C1 segment of cervical spinal cord (tissue), 14 donors: ENCODE measurements at regions not wholly inside any gene's neighbourhood (a gene's known extent, or its start where the extent isn't known, plus 50 kb on each side); places are given as distances from the start of the nearest gene placed in this dataset.

Experiments used
- DNase-seq, 14 donors: peaks; one replicate each; lab custom pipeline; 2025; lab: John Stamatoyannopoulos, UW

GRCh38 chr18:45266023-45266422 lies 349.3 kb upstream of the SLC14A2 start:
- no peak for DNase-seq

- DNase-seq: no peak
Observed at GRCh38 chr18:45267622-45268021, 347.7 kb upstream of the SLC14A2 start.

GRCh38 chr18:45268583-45268982 lies 346.7 kb upstream of the SLC14A2 start:
- DNase-seq: no peak

GRCh38 chr18:45270289-45270771 lies 344.9 kb upstream of the SLC14A2 start:
- DNase-seq: no peak

GRCh38 chr18:45274026-45274425 lies 341.2 kb upstream of the SLC14A2 start:
- DNase-seq: no peak

GRCh38 chr18:45275367-45276113 lies 339.7 kb upstream of the SLC14A2 start:
- DNase-seq: no peak

- DNase-seq: no peak
Observed at GRCh38 chr18:45276878-45277277, 338.4 kb upstream of the SLC14A2 start.

GRCh38 chr18:45277908-45278307 lies 337.4 kb upstream of the SLC14A2 start:
- DNase-seq: no peak

GRCh38 chr18:45280481-45281276 lies 334.6 kb upstream of the SLC14A2 start:
- no peak for DNase-seq

- no peak for DNase-seq
Observed at GRCh38 chr18:45282101-45282812, 333.0 kb upstream of the SLC14A2 start.

- no peak for DNase-seq
Observed at GRCh38 chr18:45284174-45284573, 331.1 kb upstream of the SLC14A2 start.

- DNase-seq: no peak
Observed at GRCh38 chr18:45284851-45285250, 330.4 kb upstream of the SLC14A2 start.

- DNase-seq: no peak
Observed at GRCh38 chr18:45285251-45285650, 330.0 kb upstream of the SLC14A2 start.

GRCh38 chr18:45286431-45286830 lies 328.8 kb upstream of the SLC14A2 start:
- no peak for DNase-seq

- DNase-seq: no peak
Observed at GRCh38 chr18:45287531-45287930, 327.7 kb upstream of the SLC14A2 start.

GRCh38 chr18:45290364-45290763 lies 324.9 kb upstream of the SLC14A2 start:
- no peak for DNase-seq

GRCh38 chr18:45291621-45292615 lies 323.4 kb upstream of the SLC14A2 start:
- DNase-seq: peak in 1 of 14 donors; percentile 16

- DNase-seq: no peak
Observed at GRCh38 chr18:45295388-45295787, 319.9 kb upstream of the SLC14A2 start.

GRCh38 chr18:45298986-45299385 lies 316.3 kb upstream of the SLC14A2 start:
- DNase-seq: no peak

- no peak for DNase-seq
Observed at GRCh38 chr18:45303026-45303425, 312.2 kb upstream of the SLC14A2 start.

- DNase-seq: no peak
Observed at GRCh38 chr18:45304558-45304957, 310.7 kb upstream of the SLC14A2 start.
